ENCODE measurements at regions not wholly inside any gene's neighbourhood (a gene's known extent, or its start where the extent isn't known, plus 50 kb on each side); places are given as distances from the start of the nearest gene placed in this dataset.
"Not testable (repeated sequence)": the region's sequence is repeated elsewhere in the genome, so short reads cannot be mapped to it uniquely, and the experiment has no call there.

DNA sequence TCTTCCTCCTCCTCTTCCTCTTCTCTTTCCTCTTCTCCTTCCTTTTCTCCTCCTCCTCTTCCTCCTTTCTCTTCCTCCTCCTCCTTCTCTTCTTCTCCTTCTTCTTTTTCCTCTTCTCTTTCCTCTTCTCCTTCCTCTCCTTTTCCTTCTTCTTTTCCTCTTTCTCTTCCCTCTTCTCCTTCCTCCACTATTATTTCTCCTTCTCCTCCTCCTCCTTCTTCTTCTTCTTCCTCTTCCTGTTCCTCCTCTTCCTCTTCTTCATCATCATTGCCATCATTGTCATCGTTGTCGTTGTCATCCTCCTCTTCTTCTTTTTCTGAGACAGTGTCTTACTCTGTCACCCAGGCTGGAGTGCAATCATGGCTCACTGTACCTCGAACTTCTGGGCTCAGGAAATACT lies 256.3 kb upstream of the SOX4 start:
- Histone ChIP-seq H3K36me3 (no peaks in the 10 kb centered on the region), H3K27me3 (no peaks in the 10 kb centered on the region), H3K4me3 (no peak overlapping the region), H3K27ac (no peak overlapping the region), H3K9me3 (no peaks in the 10 kb centered on the region), H3K4me1 (peaks cover 0 to 3% (median 0%) of the 10 kb centered on the region in 4 donors)
- ATAC-seq (ENCODE audit: low FRiP score in 2 of 2) (no peak), DNase-seq (no peak)
- no peak for TF ChIP-seq EP300 (IDR thresholded peaks at IDR 0.05)
- TF ChIP-seq, protein P1, sequence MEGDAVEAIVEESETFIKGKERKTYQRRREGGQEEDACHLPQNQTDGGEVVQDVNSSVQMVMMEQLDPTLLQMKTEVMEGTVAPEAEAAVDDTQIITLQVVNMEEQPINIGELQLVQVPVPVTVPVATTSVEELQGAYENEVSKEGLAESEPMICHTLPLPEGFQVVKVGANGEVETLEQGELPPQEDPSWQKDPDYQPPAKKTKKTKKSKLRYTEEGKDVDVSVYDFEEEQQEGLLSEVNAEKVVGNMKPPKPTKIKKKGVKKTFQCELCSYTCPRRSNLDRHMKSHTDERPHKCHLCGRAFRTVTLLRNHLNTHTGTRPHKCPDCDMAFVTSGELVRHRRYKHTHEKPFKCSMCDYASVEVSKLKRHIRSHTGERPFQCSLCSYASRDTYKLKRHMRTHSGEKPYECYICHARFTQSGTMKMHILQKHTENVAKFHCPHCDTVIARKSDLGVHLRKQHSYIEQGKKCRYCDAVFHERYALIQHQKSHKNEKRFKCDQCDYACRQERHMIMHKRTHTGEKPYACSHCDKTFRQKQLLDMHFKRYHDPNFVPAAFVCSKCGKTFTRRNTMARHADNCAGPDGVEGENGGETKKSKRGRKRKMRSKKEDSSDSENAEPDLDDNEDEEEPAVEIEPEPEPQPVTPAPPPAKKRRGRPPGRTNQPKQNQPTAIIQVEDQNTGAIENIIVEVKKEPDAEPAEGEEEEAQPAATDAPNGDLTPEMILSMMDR (IDR thresholded peaks at IDR 0.05): no peak
- TF ChIP-seq POLR2A (IDR thresholded peaks at IDR 0.05): no peak
- no peak for TF ChIP-seq POLR2AphosphoS5 (IDR thresholded peaks at IDR 0.05)
- 79 to 91% methylated on average over 3 of the region's 3 CpGs for WGBS, 2 donors

DNA sequence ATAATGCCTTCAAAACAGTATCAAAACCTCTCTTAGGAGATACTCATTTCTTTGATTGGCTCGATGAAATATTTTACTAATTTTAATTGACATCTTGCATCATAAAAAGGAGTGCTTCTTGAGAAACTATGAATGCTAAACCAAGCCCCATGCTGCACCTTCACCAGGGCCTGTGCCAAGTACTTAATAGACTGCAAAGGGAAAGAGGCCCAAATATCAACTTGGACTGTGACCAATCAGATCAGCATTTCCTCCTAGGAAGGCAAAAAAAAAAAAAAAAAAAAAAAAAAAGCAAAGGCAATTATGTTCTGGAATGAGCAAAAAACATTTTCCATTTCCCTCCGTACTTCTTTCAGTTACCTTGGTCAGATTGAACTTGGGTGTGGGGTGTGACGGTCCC lies 253.0 kb upstream of the SOX4 start:
- Histone ChIP-seq H3K36me3 (no peaks in the 10 kb centered on the region), H3K4me3 (no peak overlapping the region), H3K4me1 (peaks cover 0 to 10% (median 2%) of the 10 kb centered on the region in 4 donors), H3K27me3 (no peaks in the 10 kb centered on the region), H3K9me3 (no peaks in the 10 kb centered on the region), H3K27ac (peak overlapping the region in 2 of 4 donors; percentile 32 to 35)
- ATAC-seq (ENCODE audit: low FRiP score in 2 of 2): no peak
- TF ChIP-seq, protein P1 (IDR thresholded peaks at IDR 0.05): no peak
- TF ChIP-seq POLR2A (IDR thresholded peaks at IDR 0.05) (no peak), EP300 (IDR thresholded peaks at IDR 0.05) (no peak), POLR2AphosphoS5 (IDR thresholded peaks at IDR 0.05) (no peak)
- peak in 1 of 2 donors; percentile 37 for DNase-seq
- 52 to 67% methylated on average over 3 of the region's 3 CpGs for WGBS, 2 donors

GRCh38 chr6:21341910-21342309 lies 251.6 kb upstream of the SOX4 start:
- H3K27ac ChIP-seq: peak overlapping the region; percentile 32 to 73 (median 56)
- no peaks in the 10 kb centered on the region for H3K9me3 ChIP-seq
- peak in 1 of 2 donors; percentile 61 for DNase-seq
- peak; percentile 21 to 56 for ATAC-seq (ENCODE audit: low FRiP score in 2 of 2)
- H3K36me3 ChIP-seq: no peaks in the 10 kb centered on the region
- no peak overlapping the region for H3K4me3 ChIP-seq
- H3K4me1 ChIP-seq: peaks cover 0 to 10% (median 2%) of the 10 kb centered on the region in 4 donors
- H3K27me3 ChIP-seq: no peaks in the 10 kb centered on the region
- 71 to 75% methylated on average over 4 of the region's 4 CpGs for WGBS, 2 donors
- TF ChIP-seq, protein P1 (IDR thresholded peaks at IDR 0.05): no peak
- TF ChIP-seq EP300 (IDR thresholded peaks at IDR 0.05) (no peak), POLR2AphosphoS5 (IDR thresholded peaks at IDR 0.05) (no peak), POLR2A (IDR thresholded peaks at IDR 0.05) (no peak)

DNA sequence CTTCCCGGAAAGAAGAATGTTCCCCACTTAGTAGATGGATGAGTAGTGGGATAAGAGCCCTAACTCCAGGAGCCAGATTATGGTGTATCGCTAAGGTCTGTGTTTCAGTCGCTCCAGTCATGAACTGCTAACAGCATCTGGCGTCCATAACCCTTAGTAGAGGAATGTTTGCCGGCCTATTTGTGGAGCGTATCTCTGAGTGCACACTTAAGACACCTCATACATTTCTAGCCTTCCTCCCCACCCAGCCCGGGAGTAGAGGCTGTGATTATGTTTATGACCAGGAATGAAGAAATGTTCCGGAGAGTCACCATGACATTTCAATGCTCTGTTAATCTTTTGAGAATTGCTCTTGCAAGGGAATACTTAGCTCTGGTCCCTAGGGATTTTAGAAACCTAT lies 251.1 kb upstream of the SOX4 start:
- TF ChIP-seq EP300 (IDR thresholded peaks at IDR 0.05) (no peak), POLR2AphosphoS5 (IDR thresholded peaks at IDR 0.05) (no peak), POLR2A (IDR thresholded peaks at IDR 0.05) (peak in 1 of 4 donors; percentile 31)
- TF ChIP-seq, protein P1 (IDR thresholded peaks at IDR 0.05): no peak
- Histone ChIP-seq H3K9me3 (no peaks in the 10 kb centered on the region), H3K4me1 (peaks cover 0 to 10% (median 2%) of the 10 kb centered on the region in 4 donors), H3K4me3 (no peak overlapping the region), H3K27ac (peak overlapping the region; percentile 32 to 73 (median 56)), H3K36me3 (no peaks in the 10 kb centered on the region), H3K27me3 (no peaks in the 10 kb centered on the region)
- 57 to 60% methylated on average over 6 to 8 of the region's 8 CpGs for WGBS, 2 donors
- ATAC-seq (ENCODE audit: low FRiP score in 2 of 2): peak; percentile 46 to 93
- peak in 1 of 2 donors; percentile 67 for DNase-seq

DNA sequence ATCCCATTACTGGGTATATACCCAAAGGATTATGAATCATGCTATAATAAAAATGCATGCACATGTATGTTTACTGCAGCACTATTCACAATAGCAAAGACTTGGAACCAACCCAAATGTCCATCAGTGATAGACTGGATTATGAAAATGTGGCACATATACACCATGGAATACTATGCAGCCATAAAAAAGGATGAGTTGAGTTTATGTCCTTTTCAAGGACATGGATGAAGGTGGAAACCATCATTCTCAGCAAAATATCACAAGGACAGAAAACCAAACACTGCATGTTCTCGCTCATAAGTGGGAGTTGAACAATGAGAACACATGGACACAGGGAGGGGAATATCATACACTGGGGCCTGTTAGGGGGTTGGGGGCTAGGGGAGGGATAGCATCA lies 247.8 kb upstream of the SOX4 start:
- not testable (repeated sequence) for DNase-seq; H3K27ac ChIP-seq; H3K9me3 ChIP-seq; H3K4me3 ChIP-seq; H3K27me3 ChIP-seq; ATAC-seq (ENCODE audit: low FRiP score in 2 of 2); H3K36me3 ChIP-seq
- peaks cover 0 to 10% (median 4%) of the 10 kb centered on the region in 4 donors for H3K4me1 ChIP-seq
- WGBS, 2 donors: 100% methylated on average over 1 of the region's 1 CpG
